BLaER1 treated with 17β-estradiol and CSF1 and Interleukin-3, amounts not matched to agents 10 nM and 100 nM (cell line): ENCODE measurements at regions not wholly inside any gene's neighbourhood (a gene's known extent, or its start where the extent isn't known, plus 50 kb on each side); places are given as distances from the start of the nearest gene placed in this dataset.

ENCODE experiments used
- H3K27ac ChIP-seq, 11 experiments: shearing (Covaris generic); formaldehyde crosslinking; 2 replicates each; pipeline ENCODE4 v1.8.1; 2022
- H3K27me3 ChIP-seq, 11 experiments: shearing (Covaris generic); formaldehyde crosslinking; 2 replicates each; pipeline ENCODE4 v1.8.1; 2022
- H3K36me3 ChIP-seq, 11 experiments: shearing (Covaris generic); formaldehyde crosslinking; 2 replicates each; pipeline ENCODE4 v1.8.1; 2022
- H3K4me1 ChIP-seq, 10 experiments: shearing (Covaris generic); formaldehyde crosslinking; 2 replicates each; pipeline ENCODE4 v1.8.1; 2022
- H3K4me2 ChIP-seq, 11 experiments: shearing (Covaris generic); formaldehyde crosslinking; 2 replicates each; pipeline ENCODE4 v1.8.1; 2022
- H3K4me3 ChIP-seq, 10 experiments: shearing (Covaris generic); formaldehyde crosslinking; 2 replicates each; pipeline ENCODE4 v1.8.1; 2022
- H3K9ac ChIP-seq, 11 experiments: shearing (Covaris generic); formaldehyde crosslinking; 2 replicates each; pipeline ENCODE4 v1.8.1; 2022
- H3K9me3 ChIP-seq, 11 experiments: shearing (Covaris generic); formaldehyde crosslinking; replicated peaks in 1 of 11; 2 replicates each; pipeline ENCODE4 v1.8.1; 2022
- H4K20me1 ChIP-seq, 11 experiments: shearing (Covaris generic); formaldehyde crosslinking; 2 replicates each; pipeline ENCODE4 v1.8.1; 2022
- Cebpa-rat ChIP-seq, 11 experiments: shearing (Covaris generic); IDR thresholded peaks; 2 replicates each; pipeline ENCODE4 v1.8.1; 2022

DNA sequence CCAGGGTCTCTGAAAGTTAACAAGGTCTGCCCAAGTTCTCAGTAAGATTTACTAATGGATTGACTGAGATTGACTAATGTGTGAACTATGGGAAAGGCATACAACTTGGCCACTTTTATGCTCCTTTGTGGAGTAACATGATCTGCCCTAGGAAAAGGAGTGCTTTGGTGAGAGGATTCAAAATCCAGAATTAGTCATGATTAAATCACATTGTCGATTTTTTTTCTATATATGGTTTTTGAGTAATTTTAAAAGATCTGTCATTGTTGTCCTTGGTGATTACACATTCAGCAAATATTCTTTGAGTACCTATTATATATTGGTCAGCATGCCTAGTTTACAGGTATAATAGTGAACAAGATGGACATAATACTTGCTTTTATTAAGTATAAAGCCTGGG is 147.7 kb upstream of the SYT10 start:
- H3K9ac ChIP-seq: peak overlapping the region in 2 of 11 experiments; percentile 35 to 52; a peak in 3 of 22 replicates
- no peaks in the 10 kb centered on the region for H3K27me3 ChIP-seq
- H3K36me3 ChIP-seq: no peaks in the 10 kb centered on the region
- peak overlapping the region in 9 of 11 experiments; percentile 5 to 82 (median 59); a peak in 14 of 22 replicates for H3K27ac ChIP-seq
- peaks cover 0 to 41% (median 13%) of the 10 kb centered on the region in 10 experiments; a peak in 13 of 20 replicates for H3K4me1 ChIP-seq
- no peaks in the 10 kb centered on the region for H4K20me1 ChIP-seq
- no peak overlapping the region for H3K4me3 ChIP-seq
- H3K9me3 ChIP-seq: no peaks in the 10 kb centered on the region
- no peak for TF ChIP-seq Cebpa-rat (IDR thresholded peaks at IDR 0.05)
- H3K4me2 ChIP-seq: peak overlapping the region in 4 of 11 experiments; percentile 33 to 77 (median 46); a peak in 6 of 22 replicates

GRCh38 chr12:33587784-33588712 is 148.4 kb upstream of the SYT10 start:
- H3K9ac ChIP-seq: peak overlapping the region in 4 of 11 experiments; percentile 24 to 52 (median 35); a peak in 7 of 22 replicates
- no peaks in the 10 kb centered on the region for H3K9me3 ChIP-seq
- no peak overlapping the region for H3K4me3 ChIP-seq
- peak in 4 of 11 experiments; percentile 10 to 70 (median 44); a peak in 3 of 22 replicates for TF ChIP-seq Cebpa-rat (IDR thresholded peaks at IDR 0.05)
- H3K4me1 ChIP-seq: peaks cover 0 to 41% (median 13%) of the 10 kb centered on the region in 10 experiments; a peak in 13 of 20 replicates
- peak overlapping the region in 7 of 11 experiments; percentile 1 to 77 (median 33); a peak in 12 of 22 replicates for H3K4me2 ChIP-seq
- H3K36me3 ChIP-seq: no peaks in the 10 kb centered on the region
- H3K27ac ChIP-seq: peak overlapping the region in 10 of 11 experiments; percentile 5 to 82 (median 51); a peak in 15 of 22 replicates
- no peaks in the 10 kb centered on the region for H4K20me1 ChIP-seq
- H3K27me3 ChIP-seq: no peaks in the 10 kb centered on the region

DNA sequence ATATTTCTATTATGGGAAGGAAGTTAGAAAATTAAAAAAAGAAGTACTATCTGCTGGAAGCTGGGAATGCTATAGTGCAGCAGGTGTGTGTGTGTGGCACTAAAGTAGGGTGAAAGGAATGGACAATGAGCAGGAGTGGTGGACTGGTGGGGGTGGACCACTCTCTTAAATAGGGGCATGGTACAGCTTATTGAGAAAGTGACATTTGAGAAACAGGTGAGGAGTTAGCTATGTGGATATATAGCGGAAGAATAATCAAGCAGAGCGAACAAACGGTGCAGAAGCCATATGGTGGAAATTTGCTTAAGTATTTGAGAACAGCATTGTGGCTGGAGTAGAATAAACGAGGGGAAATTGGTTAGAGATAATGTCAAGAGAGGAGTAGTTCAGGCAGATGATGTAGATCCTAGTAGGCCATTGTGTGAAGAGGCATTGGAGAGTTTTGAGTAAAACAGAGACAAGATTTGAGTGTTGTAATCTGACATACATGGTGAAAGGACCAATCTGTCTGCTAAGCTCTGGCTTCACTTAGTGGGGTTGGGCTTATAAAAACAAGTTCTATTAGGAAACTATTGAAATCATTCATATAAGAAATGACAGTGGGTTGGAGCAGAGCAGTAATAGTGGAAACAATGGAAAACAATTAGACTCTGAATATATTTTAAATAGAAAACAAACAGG is 149.2 kb upstream of the SYT10 start:
- Histone ChIP-seq H3K36me3 (no peaks in the 10 kb centered on the region), H3K9me3 (no peaks in the 10 kb centered on the region), H3K4me1 (peaks cover 0 to 41% (median 13%) of the 10 kb centered on the region in 10 experiments; a peak in 13 of 20 replicates), H4K20me1 (no peaks in the 10 kb centered on the region), H3K9ac (peak overlapping the region in 4 of 11 experiments; percentile 20 to 52 (median 30); a peak in 5 of 22 replicates), H3K27me3 (no peaks in the 10 kb centered on the region), H3K4me3 (no peak overlapping the region), H3K27ac (peak overlapping the region in 9 of 11 experiments; percentile 8 to 82 (median 59); a peak in 14 of 22 replicates), H3K4me2 (peak overlapping the region in 7 of 11 experiments; percentile 1 to 77 (median 38); a peak in 11 of 22 replicates)
- no peak for TF ChIP-seq Cebpa-rat (IDR thresholded peaks at IDR 0.05)

DNA sequence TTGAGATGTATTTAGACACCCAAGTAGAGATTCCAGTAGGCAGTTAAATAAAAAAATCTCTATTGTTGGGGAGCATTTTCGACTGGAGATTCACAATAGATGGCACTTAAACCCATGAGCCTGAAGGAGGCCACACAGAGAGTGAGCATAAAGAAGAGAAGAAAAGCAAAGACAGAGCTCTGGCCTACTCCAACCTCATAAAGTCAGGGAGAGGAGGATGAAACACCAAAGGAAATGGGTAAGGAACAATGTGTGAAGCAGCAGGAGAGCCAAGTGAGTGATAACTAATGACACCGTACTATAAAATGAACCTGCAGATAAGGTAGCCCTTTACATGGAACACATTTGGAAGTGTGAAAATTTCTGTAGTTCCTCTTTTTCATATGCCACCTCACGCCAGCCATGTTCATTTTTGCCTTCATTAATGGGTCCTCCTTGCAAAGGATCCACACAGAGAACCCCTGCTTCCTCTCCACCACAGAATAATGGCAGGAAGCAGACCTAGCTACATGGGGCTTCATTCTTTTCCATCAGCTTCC is 150.0 kb upstream of the SYT10 start:
- H3K27ac ChIP-seq: peak overlapping the region in 4 of 11 experiments; percentile 64 to 82 (median 72); a peak in 7 of 22 replicates
- no peaks in the 10 kb centered on the region for H4K20me1 ChIP-seq
- peak overlapping the region in 3 of 11 experiments; percentile 4 to 46 (median 18); a peak in 2 of 22 replicates for H3K4me2 ChIP-seq
- H3K4me3 ChIP-seq: no peak overlapping the region
- no peaks in the 10 kb centered on the region for H3K36me3 ChIP-seq
- H3K4me1 ChIP-seq: peaks cover 0 to 41% (median 13%) of the 10 kb centered on the region in 10 experiments; a peak in 13 of 20 replicates
- no peak for TF ChIP-seq Cebpa-rat (IDR thresholded peaks at IDR 0.05)
- no peaks in the 10 kb centered on the region for H3K9me3 ChIP-seq
- no peaks in the 10 kb centered on the region for H3K27me3 ChIP-seq
- no peak overlapping the region for H3K9ac ChIP-seq

GRCh38 chr12:33593753-33594152 is 154.1 kb upstream of the SYT10 start:
- Histone ChIP-seq H3K27me3 (no peaks in the 10 kb centered on the region), H3K4me2 (no peak overlapping the region), H3K36me3 (no peaks in the 10 kb centered on the region), H3K4me1 (peaks cover 0 to 18% (median 4%) of the 10 kb centered on the region in 10 experiments; a peak in 13 of 20 replicates), H3K27ac (no peak overlapping the region), H3K9ac (no peak overlapping the region), H4K20me1 (no peaks in the 10 kb centered on the region), H3K9me3 (no peaks in the 10 kb centered on the region), H3K4me3 (no peak overlapping the region)
- no peak for TF ChIP-seq Cebpa-rat (IDR thresholded peaks at IDR 0.05)

DNA sequence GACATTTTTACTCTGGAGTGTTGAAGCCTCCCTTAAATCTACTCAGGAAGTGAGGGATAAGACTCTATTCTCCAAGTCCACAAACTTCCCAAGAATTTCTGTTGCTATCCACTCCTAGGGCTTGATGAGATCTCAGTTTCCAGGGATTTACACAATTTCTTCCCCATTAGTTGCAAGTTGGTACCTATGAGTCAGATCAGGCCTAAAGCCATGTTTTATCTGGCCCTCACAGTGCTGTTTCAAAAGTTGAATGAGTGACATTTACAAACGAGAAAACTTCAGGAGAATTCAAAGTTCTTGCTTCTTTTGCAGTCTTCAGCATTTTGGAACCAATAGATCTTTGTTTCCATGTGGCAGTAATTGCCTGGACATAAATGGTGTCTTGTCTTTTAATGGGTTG is 156.4 kb upstream of the SYT10 start:
- H3K9ac ChIP-seq: no peak overlapping the region
- H4K20me1 ChIP-seq: no peaks in the 10 kb centered on the region
- H3K4me3 ChIP-seq: no peak overlapping the region
- H3K4me1 ChIP-seq: no peaks in the 10 kb centered on the region
- H3K4me2 ChIP-seq: no peak overlapping the region
- TF ChIP-seq Cebpa-rat (IDR thresholded peaks at IDR 0.05): no peak
- no peaks in the 10 kb centered on the region for H3K36me3 ChIP-seq
- H3K27ac ChIP-seq: no peak overlapping the region
- H3K9me3 ChIP-seq: no peaks in the 10 kb centered on the region
- H3K27me3 ChIP-seq: no peaks in the 10 kb centered on the region

DNA sequence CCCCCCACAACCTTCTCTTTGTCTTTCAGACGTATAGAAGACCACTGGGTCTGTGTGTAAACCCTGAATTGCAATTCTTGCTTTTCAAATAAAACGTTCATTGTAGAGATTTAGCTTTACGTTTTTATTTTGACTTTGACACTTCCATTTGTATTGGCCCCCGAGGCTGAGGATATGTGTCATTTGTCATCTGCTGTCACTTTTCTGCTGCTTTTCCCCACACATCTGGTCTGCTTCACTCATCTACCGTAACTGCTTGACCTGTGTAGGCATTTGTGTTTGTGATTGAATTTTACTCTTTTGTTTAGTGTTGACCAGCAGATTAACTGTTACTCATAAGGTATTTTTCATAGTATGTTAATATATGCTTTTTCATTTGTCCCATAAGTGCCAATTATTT is 157.2 kb upstream of the SYT10 start:
- H3K4me3 ChIP-seq: no peak overlapping the region
- no peaks in the 10 kb centered on the region for H3K36me3 ChIP-seq
- H3K4me2 ChIP-seq: no peak overlapping the region
- no peaks in the 10 kb centered on the region for H3K4me1 ChIP-seq
- H4K20me1 ChIP-seq: no peaks in the 10 kb centered on the region
- H3K27me3 ChIP-seq: no peaks in the 10 kb centered on the region
- no peak overlapping the region for H3K9ac ChIP-seq
- TF ChIP-seq Cebpa-rat (IDR thresholded peaks at IDR 0.05): no peak
- H3K27ac ChIP-seq: no peak overlapping the region
- no peaks in the 10 kb centered on the region for H3K9me3 ChIP-seq

GRCh38 chr12:33602515-33602914 is 162.9 kb upstream of the SYT10 start:
- TF ChIP-seq Cebpa-rat (IDR thresholded peaks at IDR 0.05): no peak
- H3K9me3 ChIP-seq: no peaks in the 10 kb centered on the region
- H4K20me1 ChIP-seq: no peaks in the 10 kb centered on the region
- no peak overlapping the region for H3K27ac ChIP-seq
- H3K36me3 ChIP-seq: no peaks in the 10 kb centered on the region
- H3K4me1 ChIP-seq: no peaks in the 10 kb centered on the region
- no peak overlapping the region for H3K4me2 ChIP-seq
- H3K27me3 ChIP-seq: no peaks in the 10 kb centered on the region
- no peak overlapping the region for H3K9ac ChIP-seq
- no peak overlapping the region for H3K4me3 ChIP-seq

- H3K9me3 ChIP-seq: peaks cover 0 to 10% (median 0%) of the 10 kb centered on the region in 11 experiments; a peak in 2 of 22 replicates
- no peaks in the 10 kb centered on the region for H3K4me1 ChIP-seq
- H3K36me3 ChIP-seq: no peaks in the 10 kb centered on the region
- no peak overlapping the region for H3K27ac ChIP-seq
- no peak overlapping the region for H3K4me2 ChIP-seq
- no peak overlapping the region for H3K9ac ChIP-seq
- TF ChIP-seq Cebpa-rat (IDR thresholded peaks at IDR 0.05): no peak
- H4K20me1 ChIP-seq: no peaks in the 10 kb centered on the region
- H3K27me3 ChIP-seq: no peaks in the 10 kb centered on the region
- H3K4me3 ChIP-seq: no peak overlapping the region
Measured at GRCh38 chr12:33605757-33606156, 166.1 kb upstream of the SYT10 start.
